ENCODE measurements at regions not wholly inside any gene's neighbourhood (a gene's known extent, or its start where the extent isn't known, plus 50 kb on each side); places are given as distances from the start of the nearest gene placed in this dataset.

DNA sequence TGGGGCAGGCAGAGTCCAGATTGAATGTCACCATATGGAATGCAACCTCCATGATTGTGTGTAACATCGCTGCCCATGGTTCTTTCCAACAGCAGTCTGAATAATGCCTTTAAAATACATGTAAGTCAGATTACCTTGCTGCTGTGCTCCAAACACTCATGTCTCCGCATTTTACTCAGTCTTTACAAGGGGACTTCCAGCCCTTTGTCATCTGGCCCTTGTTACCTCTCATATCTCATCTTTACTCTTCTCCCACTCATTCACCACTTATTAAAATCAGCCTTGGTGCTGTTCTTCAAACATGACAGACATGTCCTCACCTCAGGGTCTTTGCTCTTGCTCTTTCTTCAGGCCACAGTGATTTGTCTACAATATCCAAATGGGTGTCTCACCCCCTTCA lies 200.4 kb upstream of the GYPA start:
- TF ChIP-seq EP300 (IDR thresholded peaks at IDR 0.05) = no peak
- TF ChIP-seq, protein P1, sequence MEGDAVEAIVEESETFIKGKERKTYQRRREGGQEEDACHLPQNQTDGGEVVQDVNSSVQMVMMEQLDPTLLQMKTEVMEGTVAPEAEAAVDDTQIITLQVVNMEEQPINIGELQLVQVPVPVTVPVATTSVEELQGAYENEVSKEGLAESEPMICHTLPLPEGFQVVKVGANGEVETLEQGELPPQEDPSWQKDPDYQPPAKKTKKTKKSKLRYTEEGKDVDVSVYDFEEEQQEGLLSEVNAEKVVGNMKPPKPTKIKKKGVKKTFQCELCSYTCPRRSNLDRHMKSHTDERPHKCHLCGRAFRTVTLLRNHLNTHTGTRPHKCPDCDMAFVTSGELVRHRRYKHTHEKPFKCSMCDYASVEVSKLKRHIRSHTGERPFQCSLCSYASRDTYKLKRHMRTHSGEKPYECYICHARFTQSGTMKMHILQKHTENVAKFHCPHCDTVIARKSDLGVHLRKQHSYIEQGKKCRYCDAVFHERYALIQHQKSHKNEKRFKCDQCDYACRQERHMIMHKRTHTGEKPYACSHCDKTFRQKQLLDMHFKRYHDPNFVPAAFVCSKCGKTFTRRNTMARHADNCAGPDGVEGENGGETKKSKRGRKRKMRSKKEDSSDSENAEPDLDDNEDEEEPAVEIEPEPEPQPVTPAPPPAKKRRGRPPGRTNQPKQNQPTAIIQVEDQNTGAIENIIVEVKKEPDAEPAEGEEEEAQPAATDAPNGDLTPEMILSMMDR (IDR thresholded peaks at IDR 0.05) = no peak
- no peak for TF ChIP-seq POLR2A (IDR thresholded peaks at IDR 0.05)
- TF ChIP-seq POLR2AphosphoS5 (IDR thresholded peaks at IDR 0.05) = no peak
